ENCODE measurements at regions not wholly inside any gene's neighbourhood (a gene's known extent, or its start where the extent isn't known, plus 50 kb on each side); places are given as distances from the start of the nearest gene placed in this dataset.
"Not testable (repeated sequence)": the region's sequence is repeated elsewhere in the genome, so short reads cannot be mapped to it uniquely, and the experiment has no call there.

DNA sequence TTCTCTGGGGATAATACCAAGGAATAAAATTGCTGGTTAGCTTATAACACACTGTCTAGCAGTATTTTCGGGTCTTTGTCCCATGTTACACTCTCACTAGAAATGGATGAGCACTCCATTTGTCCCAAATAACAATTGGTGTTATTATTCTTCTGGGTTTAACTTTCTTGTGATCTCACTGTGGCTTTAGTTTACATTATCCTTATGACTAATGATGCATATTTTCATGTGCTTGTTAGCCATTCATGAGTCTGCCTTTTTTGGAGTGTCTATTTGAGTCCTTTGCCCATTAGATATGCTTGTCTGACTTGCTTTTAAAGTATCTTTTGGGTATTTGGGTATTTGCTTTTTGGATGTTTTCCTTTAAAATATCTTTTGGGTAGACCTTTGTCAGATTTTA is 372.9 kb upstream of the TENM3 start:
- DNase-seq (ENCODE audit: low spot score): no peak

- DNase-seq (ENCODE audit: low spot score): no peak
Measured at GRCh38 chr4:181874602-181875001, 368.6 kb upstream of the TENM3 start.

DNA sequence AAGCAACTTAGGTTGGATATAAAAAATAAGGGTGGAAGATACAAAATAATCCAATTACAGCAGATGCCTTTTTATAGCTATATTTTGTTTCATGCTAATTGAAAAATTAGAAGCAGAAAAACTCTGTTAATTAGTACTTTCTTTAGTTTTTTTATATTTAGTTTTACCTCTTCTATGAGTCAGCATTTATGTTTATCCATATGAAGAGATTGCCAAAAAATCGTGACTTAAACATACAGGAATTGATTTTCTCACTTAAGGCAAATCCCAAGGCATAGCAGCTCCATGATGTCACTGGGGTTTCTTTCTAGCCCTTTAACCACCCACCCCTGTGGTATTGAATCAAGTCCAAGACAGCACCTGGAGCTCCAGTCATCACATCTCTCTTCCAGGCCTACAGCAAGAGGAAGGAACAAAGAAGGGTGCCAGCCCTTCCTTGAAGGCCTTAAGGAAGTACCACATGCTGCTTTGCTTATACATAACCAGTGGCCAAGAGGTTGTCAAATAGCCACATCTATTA is 365.8 kb upstream of the TENM3 start:
- DNase-seq (ENCODE audit: low spot score): no peak

DNA sequence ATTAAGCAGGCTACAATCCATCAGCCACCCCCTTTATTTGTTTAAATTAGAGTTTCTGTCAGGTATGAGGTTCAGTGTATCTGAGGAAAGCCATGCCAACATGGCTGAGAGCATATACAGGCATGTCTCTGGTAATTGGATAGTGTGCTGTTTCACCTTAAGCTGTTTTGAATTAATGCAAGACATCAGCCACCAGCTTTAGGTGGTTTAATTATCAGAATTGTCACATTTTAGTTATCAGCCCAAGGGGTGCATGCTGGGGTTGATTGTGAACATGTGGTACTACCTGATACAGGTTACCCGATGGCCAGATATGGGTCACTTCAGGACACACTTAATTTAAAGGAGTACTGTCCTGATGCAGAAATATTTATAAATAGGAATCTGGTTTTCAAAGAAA is 353.2 kb upstream of the TENM3 start:
- DNase-seq (ENCODE audit: low spot score): no peak

GRCh38 chr4:181890911-181891310 is 352.3 kb upstream of the TENM3 start:
- DNase-seq (ENCODE audit: low spot score): no peak

- DNase-seq (ENCODE audit: low spot score): peak; percentile 33
Measured at GRCh38 chr4:181896614-181897013, 346.6 kb upstream of the TENM3 start.

DNA sequence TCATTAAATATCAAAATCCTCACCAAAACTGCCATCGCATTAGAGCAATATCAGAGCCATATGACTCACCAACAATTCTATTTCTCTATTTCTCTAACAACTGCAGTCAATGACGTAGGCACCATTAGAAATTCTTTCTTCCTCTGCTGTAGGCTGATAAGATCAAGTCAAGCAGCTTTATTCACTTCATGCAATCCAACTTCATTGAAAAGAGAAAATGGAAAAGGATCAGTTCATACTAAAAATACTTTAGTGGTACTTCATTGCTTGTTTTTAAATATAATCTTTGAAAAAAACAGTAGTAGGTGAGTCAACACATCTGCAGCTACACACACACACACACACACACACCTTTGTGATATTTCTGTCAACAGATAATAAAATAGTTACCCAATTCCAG is 345.3 kb upstream of the TENM3 start:
- DNase-seq (ENCODE audit: low spot score): peak; percentile 17

DNA sequence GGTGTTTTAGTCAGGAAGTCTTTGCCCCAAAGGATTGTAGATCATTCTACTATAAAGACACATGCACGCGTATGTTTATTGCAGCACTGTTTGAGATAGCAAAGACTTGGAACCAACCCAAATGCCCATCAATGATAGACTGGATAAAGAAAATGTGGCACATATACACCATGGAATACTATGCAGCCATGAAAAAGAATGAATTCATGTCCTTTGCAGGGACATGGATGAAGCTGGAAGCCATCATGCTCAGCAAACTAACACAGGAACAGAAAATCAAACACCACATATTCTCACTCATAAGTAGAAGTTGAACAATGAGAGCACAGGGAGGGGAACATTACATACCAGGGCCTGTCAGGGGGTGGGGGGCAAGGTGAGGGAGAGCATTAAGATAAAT is 340.8 kb upstream of the TENM3 start:
- DNase-seq (ENCODE audit: low spot score): not testable (repeated sequence)

DNA sequence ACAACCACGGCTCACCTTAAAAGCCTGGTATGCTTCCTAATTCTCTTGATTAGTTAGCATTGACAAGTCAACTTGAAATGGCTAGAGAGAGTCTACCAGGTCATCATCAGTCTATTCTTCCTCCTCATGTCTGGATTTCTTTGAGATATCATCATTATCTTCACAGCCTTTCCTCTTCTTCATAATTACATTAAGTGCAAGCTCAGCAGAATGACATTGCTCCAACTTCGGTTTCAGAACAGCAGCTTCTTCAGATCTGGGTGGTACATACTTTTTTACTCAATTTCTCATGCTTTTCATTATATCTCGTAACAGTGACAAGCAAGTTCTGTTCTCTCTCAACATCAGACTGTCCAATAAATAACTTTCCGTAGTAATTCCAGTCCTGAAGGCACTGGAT is 337.5 kb upstream of the TENM3 start:
- no peak for DNase-seq (ENCODE audit: low spot score)

DNA sequence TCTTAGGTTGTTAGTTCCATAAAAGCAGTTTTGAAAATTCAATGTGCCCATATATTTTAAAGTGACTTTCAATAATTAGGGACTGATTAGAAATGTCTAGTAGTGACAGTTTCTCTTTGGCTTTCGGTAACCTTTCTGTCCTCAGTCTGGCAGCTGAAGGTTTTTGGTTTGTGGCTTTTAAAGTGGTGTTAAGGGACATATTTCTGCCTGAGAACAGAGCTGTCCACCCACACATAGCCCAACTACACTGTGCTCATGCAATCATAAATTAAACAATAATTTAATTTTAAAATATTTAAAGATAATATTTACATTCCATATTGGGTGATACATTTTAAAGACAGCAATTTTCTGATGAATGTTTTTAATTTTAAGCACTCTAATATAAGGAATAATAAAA is 335.0 kb upstream of the TENM3 start:
- DNase-seq (ENCODE audit: low spot score): no peak

DNA sequence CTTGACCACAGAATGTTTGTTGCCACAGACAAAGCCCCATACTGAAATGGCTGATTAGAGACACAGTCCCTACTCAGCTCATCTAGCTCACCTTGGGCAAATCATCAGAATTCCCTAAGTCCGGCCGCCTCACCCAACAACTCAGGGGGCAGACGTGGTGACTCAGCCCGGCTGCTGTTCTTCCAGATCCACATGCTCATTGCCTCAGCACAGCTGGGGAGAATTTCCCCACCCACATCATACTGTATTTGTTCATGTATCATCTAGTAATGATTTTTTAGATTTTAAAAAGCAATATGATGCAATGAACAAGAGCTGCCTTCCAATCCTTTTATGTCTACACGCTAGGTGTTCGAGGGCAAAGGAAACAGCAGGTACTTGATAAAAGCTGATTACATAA is 333.8 kb upstream of the TENM3 start:
- DNase-seq (ENCODE audit: low spot score): peak; percentile 55

DNA sequence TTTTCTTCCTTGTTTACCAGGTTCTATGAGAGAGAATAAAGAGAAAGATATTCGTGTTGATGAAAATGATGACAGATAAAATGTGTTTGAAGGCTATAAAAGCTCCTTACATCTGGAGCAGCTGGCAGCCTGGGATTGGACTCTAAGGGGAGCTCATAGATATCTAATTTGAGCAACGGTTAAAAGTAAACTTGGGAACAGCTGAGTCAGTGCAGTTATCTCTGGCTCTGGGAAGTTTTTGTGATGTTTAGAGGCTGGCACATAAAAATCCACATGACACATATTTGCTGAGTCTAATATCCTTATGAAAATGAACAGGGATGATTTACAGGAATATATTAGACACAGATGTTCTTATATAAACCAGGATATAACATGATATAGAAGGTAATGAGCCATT is 331.8 kb upstream of the TENM3 start:
- DNase-seq (ENCODE audit: low spot score): peak; percentile 18

- no peak for DNase-seq (ENCODE audit: low spot score)
Measured at GRCh38 chr4:181933471-181933870, 309.7 kb upstream of the TENM3 start.

DNA sequence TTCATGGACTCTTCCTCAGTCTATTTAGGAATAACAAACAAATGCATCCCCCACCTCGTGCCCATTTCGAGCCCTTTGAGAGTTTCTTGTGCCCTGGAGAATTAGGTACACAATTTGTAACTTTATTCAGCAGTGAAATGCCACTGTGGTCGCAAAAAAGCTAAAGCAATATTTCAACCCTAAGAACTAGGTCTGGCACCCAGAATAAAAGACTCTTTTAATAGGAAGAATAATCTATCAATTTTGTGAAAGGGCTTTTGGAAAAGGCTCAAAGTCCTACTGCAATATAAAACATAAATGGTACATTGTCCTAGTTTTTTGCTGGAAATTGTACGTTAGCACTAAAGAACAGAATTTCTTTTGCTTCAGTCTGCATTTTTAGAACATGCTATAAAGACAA is 304.6 kb upstream of the TENM3 start:
- no peak for DNase-seq (ENCODE audit: low spot score)

- no peak for DNase-seq (ENCODE audit: low spot score)
Measured at GRCh38 chr4:181939199-181939945, 303.8 kb upstream of the TENM3 start.

DNA sequence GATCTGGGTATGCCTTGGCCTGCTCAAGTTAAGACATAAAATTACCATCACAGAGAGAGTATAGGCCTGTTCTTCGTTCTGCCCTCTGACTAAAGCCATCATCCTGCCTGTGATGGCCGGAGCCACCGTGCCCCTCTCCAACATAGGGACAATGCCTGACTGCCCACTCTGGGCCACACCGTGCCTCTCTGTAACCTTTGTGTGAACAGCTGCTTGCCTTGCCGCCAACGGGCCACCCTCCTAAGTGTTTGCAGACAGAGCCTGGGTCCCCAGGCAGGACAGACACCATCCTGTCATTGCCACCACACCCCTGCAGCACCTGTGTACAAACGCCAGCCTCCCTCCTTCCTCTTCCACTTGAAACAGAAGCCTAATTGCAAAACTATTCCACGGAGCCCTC is 298.7 kb upstream of the TENM3 start:
- no peak for DNase-seq (ENCODE audit: low spot score)

GRCh38 chr4:181946902-181947301 is 296.3 kb upstream of the TENM3 start:
- DNase-seq (ENCODE audit: low spot score): no peak

GRCh38 chr4:181948839-181949382 is 294.3 kb upstream of the TENM3 start:
- no peak for DNase-seq (ENCODE audit: low spot score)

GRCh38 chr4:181949704-181950312 is 293.4 kb upstream of the TENM3 start:
- no peak for DNase-seq (ENCODE audit: low spot score)

GRCh38 chr4:181950372-181951127 is 292.7 kb upstream of the TENM3 start:
- DNase-seq (ENCODE audit: low spot score): no peak

DNA sequence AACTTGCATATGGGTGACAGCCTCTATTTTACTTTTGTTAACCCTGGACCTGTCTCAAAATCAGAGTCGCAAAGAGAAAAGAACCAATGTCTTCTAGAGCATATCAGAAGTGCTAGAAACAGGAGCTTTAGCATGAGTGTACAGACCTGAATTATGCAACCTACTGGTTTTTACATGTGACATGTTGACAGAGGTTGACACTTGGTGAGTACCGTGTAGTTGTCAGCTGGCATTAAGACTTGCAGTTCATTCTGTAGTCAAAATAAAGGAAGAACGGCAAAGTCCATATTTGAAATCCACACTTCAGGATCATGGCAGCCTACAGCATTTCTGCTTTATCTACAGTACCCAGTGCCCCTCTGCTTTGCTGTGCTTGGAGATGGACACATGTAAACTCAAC is 291.9 kb upstream of the TENM3 start:
- no peak for DNase-seq (ENCODE audit: low spot score)

DNA sequence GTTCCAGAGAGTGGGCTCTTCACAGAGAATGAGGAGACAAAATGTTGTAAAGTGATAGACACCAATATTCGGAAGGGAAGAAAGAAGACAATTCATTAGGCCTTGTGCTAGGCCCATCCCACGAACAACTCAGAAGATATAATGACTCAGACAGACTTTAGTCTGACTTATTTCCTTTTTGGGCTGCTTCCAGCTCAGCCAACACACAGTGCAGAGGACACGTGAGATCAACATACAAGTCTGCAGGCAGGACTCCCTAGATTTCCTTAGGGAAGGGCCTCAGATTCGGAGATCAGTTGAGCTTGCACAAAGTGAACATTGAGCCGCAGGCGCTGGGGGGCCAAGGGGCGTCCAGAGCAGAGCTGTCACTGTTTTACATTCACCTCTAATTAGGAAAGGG is 290.7 kb upstream of the TENM3 start:
- DNase-seq (ENCODE audit: low spot score): peak; percentile 64

GRCh38 chr4:181956512-181956911 is 286.7 kb upstream of the TENM3 start:
- DNase-seq (ENCODE audit: low spot score): no peak
